ENCODE measurements at regions not wholly inside any gene's neighbourhood (a gene's known extent, or its start where the extent isn't known, plus 50 kb on each side); places are given as distances from the start of the nearest gene placed in this dataset.

DNA sequence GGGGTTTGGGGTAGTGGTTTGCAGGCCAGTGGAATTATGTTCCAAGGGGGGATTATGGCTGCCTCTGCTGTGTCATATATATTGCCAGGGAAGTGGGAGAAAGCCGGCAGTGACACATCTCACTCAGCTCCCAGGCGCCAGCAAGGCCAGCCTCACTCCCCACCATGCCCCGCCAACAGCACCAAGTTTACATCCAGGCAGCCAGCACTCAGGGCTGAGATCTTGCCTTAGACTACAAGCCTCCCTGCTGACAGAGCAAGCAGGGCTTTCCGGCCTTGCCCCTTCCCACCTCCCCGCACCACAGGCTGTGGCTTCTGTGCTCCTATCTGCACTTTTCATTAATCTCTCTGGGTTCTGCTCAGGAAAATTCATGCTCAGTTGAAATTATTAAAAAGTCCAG is 385.1 kb downstream of the MZT1 start:
- no peak for DNase-seq (ENCODE audit: low read depth)

DNA sequence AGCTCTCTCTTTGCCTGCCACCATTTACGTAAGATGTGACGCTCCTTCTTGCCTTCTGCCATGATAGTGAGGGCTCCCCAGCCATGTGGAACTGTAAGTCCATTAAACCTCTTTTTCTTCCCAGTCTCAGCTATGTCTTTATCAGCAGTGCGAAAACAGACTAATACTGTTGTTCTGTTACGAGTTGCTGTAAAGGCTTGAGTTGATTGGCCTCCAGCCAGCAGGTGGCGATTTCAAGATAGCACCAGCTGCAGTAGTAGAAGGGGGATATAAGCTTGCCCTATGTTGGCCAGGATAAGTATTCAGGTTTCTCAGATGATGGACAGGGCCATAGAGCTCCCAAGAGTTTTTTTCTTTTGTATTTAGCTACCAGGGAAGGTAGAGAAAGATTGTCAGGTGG is 385.5 kb downstream of the MZT1 start:
- no peak for DNase-seq (ENCODE audit: low read depth)

DNA sequence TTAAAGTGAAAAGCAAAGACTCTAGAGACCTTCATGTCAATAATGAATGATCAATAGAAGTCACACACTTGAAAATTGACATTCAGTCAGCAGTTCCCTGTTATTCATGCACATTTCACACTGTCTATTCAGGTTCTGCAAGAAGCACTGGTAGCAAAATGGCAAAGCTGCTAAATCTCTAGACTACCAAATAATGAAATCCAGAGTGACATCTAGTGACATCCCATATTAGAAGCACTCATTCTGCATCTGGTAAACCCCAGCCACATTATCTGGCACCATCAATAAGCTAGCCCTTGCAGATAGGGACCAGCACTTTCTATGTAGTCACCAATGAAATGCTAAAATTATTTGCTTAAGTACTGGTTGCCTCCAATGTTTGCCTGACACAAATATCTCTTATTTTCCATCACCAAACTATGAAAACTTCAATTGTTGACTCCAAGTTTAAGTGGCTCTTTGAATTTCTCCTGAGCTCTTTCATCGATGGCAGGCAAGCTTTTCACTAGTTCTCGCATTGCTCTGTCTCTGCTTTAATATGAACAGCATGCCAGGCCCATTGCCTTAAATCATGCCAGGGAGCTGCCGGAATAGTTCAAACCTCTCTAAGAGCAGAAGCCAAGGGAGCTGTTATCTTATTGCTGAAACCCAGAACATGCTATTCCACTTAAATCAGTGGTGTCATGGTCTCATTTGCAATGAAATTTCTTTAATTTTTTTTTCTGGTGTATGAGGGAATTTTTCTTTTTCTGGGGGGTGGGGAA is 409.9 kb downstream of the MZT1 start:
- no peak for DNase-seq (ENCODE audit: low read depth)

DNA sequence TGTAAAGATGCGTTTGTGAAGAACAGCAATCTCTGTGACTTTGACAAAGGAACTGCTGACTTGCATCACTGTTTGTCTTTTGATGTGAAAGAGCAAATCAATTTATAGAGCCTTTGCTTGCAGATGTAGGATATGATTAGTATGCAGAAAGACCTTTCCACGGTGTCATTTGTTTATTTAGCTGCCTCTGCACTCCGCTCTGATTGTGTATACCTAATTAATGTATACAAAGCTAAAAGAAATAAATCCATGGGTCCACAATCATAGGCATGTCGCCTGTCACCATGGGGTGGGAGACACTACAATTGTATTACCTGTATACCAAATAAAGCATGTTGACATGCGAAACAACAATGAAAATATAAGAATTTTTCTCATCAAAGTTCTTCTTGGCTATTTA is 410.7 kb downstream of the MZT1 start:
- DNase-seq (ENCODE audit: low read depth) = no peak

DNA sequence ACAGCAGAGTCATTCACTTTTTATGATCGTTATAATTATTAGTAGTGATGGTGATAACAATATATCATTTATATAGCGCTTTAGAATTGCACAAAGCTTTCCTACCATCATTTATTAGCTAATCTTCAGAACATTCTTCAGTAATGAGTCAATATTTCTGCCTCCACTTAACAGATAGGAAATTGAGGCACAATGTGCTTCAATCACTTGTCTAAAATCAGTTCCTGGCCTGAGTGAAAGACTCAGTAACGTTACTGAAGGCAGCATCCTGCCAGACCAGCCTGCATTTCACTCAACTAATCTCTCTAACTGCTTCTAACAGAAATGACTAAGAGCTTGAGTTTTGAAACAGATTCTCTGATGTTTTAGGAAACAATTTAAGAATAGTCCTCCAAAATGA is 412.1 kb downstream of the MZT1 start:
- DNase-seq (ENCODE audit: low read depth) = no peak

DNA sequence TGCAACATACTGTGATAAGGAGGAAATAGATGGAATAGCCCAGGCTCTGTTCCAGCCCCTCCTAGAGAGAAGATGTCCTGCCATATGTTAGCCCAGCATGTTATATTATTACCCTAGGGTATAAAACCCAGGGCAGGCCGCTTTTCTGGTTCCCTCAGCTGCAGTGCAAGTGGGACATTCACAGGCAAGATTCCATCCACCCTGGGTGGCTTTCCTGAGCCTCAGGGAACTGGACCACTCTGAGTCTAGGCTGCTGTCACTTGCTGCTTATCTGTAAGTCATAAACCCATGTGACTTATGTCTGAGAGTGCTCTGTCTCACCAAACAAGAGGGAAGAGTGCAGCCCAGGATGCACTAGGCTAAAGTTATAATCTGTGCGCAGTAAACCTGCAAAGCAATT is 413.2 kb downstream of the MZT1 start:
- DNase-seq (ENCODE audit: low read depth) = no peak

DNA sequence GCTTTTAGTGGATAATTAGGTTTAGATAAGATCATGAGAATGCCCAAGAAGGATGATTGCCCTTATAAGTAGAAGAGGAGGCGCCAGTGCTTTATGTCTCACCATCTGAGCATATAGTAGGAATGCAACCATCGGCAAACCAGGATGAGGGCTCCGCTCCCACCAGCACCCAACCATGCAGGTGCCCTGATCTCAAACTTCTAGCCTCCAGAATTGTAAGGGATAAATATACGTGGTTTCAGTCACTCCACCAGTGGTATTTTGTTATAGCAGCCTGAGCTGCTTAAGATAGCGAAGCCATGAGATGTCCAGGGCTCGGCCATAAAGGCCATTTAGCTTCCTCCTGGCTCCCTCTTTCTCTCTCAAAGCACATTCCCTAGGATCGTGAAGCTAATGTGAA is 413.9 kb downstream of the MZT1 start:
- no peak for DNase-seq (ENCODE audit: low read depth)

DNA sequence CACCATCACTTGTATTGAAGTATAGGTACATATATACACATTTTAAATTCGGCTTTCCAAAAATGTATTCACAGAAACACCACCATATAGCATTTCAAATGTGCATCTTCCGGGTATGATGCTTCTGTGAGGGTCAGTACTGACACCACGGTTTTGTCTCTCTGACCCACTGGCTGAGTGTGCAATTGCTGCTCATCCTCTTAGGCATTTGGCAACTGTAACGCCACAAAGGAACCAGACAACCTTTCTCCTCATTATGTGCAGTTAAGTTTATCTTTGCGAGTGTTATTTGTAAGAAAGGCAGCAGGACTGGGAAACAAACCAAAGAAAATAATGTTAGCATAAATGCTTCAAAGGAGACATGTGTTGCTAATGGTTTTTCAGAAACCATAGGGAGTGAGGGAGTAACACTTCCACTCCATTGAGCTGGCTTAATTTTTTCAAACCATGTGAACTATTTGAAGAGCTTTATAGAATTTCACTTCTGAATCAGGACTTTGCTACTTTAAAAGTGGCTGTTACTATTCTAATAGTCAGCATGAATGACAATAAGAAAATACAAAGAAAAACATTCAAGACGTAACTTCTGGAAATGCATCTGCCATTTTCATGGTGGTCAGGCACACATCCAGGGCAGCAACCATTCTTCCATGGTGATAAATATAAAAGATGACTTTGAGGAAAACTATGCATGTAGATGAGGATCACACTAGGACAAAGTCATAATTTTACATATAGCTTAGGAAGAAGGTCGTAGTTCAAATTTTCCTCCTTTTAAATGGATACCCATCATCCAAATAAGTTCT is 423.3 kb downstream of the MZT1 start:
- no peak for DNase-seq (ENCODE audit: low read depth)

DNA sequence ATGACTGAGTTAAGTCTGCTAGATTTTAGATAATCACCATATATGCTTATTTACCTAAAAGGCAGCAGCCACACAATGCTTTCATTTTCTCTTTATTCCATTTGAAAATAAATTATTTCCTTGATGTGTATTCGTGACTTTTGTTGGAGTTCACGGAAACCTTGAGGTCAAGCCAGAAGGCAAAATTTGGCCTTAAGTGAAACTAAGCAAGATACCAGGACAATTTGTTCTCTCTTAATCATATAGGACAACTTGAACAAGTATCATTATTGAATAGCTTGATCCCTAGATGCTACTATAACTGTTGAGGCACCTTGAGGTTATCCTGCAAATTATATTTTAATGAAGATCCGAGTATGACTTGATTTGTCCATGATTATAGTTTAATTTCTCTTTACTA is 429.2 kb upstream of the DACH1 start:
- DNase-seq (ENCODE audit: low read depth) = no peak

DNA sequence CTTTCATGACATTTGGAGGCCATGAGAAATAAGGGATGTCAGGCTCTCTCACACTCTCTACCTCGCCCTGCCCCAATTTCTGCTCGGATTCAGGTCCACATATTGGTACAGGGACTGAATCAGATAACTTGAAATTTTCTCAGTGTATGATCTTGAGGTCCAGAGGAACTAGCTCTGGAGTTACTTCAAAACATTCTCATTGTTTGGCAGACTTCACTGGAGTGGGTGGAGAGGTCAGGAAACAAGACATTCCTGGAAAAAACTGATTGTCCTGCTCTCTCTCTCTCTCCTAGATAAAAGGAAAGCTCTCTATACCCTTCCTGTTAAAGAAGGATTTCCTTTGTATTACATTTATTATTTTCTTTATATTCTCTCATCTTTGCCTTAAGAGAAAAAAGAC is 428.1 kb upstream of the DACH1 start:
- DNase-seq (ENCODE audit: low read depth) = no peak

DNA sequence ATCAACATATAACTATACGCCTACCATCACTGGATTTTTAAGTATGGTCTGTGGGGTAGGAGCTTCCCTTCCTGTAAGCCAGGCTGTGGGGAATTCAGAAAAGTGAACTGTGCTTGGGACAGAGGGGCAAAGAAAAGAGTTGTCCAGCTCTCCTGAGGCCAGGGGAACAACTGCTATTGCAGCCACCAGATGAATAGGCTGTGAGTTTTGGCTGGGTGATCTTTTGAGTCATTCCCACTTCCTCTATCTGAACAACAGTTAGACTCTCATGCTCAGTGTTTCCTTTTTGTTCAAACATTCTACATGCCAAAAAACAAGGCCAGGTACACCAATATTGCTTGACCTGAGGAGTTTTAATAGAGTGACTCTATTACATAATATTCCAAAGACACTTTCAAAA is 426.2 kb upstream of the DACH1 start:
- no peak for DNase-seq (ENCODE audit: low read depth)

DNA sequence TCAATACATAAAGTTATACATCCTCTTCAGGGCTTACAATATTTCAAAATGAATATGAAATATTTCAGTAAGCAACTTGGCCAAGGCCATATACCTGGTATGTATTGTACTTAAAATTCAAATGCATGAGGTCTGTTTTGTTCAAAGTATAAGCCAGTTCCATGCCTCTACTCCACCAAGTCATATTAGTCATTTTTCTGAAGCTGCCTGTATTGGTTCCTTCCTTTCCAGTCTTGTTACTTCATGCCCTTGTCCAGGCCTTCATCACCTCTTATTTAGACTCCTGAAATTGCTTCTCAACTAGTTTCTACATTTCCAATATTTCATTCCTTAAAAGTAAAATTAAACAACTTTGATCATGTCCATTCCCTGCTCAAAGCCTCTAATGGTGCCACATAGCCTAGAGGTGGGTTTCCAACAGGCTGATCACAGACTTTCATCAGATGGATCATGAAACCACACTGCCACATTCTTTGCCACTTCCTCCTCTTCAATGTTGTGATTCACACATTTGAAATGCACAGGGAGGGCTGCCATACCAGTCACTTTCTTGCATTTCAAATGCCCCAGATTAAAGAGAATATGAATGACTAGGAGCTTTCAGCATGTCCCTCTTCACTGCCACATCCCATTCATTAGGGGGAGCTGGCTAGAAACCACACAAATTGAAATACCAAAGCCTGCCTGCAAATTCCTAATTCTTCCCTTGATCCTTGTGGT is 424.1 kb upstream of the DACH1 start:
- peak; percentile 64 for DNase-seq (ENCODE audit: low read depth)

DNA sequence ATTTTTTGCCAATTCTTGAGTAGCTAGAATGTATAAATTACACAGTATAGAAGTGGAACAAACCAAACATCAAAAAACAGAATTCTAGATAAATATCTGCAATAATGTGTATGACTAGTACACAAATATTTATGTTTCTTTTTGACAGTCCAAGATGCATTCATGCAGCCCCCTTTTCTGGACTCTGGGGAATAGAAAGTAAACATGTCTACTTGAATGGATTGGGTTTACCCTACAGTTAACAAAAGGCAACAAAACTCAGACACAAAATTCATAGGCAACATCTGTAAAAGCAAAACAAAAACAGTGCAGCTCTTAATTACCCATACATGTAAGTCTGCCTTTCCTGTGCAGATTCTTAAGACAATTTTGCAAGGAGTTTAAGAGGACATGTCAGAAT is 419.4 kb upstream of the DACH1 start:
- no peak for DNase-seq (ENCODE audit: low read depth)

DNA sequence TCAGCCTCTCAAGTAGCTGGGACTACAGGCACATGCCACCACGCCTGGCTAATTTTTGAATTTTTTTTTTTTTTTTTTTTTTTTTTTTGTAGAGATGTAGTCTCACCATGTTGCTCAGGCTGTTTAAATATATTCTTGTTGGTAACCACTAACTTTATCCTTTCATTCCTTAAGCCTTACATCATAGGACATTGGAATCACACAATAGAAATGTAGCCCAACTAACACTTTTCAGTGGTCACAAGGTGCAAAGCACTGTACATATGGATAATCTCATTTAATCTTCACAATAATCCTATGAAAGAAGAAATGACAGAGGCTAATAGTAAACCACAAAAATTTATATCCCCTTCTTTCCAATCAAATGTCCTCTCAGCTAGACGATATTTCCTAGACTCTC is 417.8 kb upstream of the DACH1 start:
- DNase-seq (ENCODE audit: low read depth) = no peak

DNA sequence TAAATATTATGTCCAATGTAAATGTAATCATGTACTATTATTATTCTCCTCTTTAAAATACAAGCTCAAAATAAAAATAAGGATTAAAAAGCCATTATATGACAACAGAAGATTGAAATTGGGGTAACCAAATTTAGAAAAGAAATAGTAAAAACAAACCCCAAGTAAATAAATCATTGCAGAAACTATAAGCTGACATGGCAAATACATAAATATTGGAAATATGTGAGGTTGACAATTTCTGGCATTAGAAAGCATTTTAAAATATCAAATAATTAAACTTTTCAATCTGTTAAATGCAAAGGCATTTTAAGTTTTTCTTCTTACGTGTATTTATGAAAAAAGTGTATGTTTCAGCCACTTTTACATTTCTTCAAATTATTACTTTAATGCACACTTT is 394.7 kb upstream of the DACH1 start:
- no peak for DNase-seq (ENCODE audit: low read depth)

DNA sequence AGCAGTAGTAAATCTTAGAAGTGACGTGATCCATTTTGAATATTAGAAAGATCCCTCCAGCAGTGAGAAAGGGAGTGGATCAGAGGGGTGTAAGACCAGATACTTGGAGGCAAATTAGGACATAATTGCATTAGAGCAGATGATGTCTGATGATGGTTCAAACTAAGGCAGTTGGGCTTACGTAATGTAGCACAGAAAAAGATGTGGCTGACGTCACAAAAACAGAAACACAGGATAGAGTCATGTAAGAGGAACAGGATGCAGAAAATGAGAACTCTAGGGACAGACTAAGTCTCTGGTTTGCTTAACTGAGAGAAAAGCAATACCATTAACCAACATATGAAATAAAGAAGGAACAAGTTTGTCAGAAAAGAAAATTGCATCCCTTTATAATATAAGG is 392.5 kb upstream of the DACH1 start:
- DNase-seq (ENCODE audit: low read depth) = no peak

DNA sequence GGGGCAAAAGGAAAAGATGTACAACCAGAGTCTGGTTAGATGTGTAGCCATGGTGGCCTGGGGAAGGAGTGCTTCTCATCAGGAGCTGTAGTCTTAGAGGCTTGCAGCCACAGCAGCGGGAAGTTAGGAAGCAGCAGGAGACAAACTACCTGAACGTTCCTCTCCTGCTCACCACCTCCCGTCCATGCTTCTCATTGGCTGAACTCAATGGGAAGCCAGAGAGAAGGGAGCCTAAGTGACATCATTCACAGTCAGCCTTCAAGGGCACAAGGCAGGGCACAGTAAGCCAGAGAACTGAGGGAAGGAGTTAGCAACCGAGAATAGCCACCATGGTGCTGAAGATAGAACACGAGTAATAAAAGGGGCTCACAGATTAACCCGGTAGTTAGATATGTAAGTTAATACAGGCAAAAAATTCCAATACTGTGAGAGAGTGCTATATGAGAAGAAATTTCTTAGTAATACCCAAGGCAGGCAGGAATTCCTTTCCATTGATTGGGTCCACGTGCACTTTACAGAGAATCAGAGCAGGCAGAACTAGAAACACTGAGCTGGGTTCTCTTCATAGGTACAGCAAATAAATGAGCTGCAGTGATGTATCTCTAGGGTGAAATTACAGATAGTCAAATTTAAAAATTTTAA is 391.5 kb upstream of the DACH1 start:
- no peak for DNase-seq (ENCODE audit: low read depth)

DNA sequence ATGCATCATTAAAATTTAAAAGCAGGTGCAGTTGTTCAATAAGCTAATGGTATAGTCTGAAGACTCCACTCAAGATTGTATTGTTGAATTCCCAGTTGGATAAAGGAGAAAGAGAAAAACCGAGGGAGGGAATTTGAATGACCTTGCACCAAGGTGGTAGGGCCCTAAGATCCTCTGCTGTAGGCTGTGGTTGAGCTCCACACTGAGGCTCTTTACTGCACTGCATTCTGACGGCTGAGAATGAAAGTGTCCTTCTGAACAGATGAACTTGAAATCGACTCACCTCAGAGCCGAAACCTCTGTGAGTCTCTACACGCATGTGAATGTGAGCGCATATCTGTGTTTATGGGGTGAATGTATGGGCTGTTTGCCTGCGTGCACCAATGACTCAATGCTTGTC is 388.9 kb upstream of the DACH1 start:
- no peak for DNase-seq (ENCODE audit: low read depth)

DNA sequence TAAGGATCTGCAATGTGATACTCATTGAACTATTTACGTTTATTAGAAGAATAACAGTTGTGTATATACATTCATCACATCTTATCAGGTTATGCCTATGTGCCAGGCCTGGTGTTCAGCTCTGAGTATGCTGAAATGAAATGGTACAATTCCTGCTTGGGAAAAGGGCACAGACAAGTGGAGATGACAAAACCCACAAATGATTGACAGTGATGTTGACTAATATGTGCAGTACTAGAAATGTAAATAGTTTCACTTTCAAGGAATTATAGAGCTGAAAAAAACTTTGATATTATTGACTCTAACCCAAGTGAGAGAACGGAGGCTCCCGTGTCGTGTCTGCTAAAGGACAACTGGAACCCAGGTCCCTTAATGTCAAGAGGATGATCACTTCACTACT is 386.8 kb upstream of the DACH1 start:
- no peak for DNase-seq (ENCODE audit: low read depth)

DNA sequence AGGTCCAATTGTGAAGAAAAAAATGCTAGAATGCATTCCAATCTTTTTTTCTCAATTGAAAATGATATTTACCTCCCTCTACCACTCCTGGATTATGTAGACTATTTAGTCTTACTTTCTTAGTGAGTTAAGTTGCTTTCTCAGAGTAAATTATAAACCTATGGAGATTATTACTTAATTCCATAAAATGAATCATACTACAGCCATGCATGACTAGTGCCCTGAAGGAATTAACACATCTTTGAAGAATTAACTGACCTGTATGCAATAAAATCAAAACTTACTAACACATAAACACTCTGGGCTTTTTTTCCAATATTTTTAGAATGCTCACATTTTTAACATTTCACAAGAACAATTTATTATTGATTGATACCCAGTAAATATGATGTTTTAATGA is 379.4 kb upstream of the DACH1 start:
- DNase-seq (ENCODE audit: low read depth) = no peak

DNA sequence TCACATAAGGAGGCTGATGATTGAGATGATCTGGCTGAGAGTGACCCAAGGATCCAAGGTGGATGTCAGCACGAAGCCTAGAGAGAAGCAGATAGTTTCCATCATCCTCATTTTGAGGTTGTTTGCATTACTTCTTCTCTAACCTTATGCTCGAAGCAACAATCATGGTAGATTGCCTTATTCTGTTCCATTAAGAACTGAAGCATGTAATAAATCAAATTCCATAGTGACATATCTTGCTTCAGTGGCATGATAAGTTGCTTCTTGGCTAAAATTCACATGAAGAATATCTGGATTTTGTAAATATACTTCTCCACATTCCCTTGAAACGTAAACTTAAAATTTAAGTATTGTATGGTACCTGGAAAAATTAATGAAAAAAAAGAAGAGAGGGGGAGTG is 377.8 kb upstream of the DACH1 start:
- no peak for DNase-seq (ENCODE audit: low read depth)

DNA sequence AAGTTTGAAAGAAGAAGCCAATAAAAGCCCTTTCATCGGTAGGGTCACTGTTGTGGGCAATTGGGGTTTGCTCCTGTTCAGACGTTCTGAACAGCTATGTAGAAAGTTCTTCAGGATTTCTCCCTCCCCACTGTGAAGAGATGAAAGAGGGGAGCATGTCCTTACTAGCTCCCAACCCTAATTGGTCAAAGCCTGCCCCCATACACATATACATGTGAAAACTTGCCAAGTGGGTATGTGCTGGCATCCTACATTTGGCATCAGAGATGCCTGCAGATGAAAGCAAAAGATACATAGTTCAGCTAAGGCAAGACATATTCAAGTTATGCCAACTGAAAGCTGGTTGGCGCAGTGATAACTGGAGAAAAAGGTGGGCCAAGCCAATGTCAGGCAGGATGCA is 363.1 kb upstream of the DACH1 start:
- no peak for DNase-seq (ENCODE audit: low read depth)

DNA sequence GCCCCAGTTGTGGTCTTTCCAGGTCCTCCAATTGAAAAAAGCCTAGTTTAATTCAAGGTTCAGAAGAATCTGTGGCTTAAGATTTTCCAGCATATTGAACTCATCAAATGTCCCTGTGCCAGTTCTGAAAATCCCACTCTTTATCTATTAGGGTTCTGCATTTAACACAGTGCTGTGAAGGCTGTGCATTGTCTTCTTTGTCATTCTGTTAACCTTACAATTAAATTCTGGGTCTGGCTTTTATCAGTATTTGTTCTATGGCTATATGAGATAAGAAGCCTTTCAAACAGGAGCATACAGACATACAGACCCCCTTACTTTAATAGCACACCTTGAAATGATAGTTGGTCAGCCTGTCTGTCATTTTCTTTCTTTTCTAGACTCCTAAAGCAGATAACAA is 362.1 kb upstream of the DACH1 start:
- DNase-seq (ENCODE audit: low read depth) = no peak
